Fibroblast of villous mesenchyme (primary cell): ENCODE measurements at regions not wholly inside any gene's neighbourhood (a gene's known extent, or its start where the extent isn't known, plus 50 kb on each side); places are given as distances from the start of the nearest gene placed in this dataset.
"Not testable (repeated sequence)": the region's sequence is repeated elsewhere in the genome, so short reads cannot be mapped to it uniquely, and the experiment has no call there.

Source experiments
- DNase-seq: peaks from one replicate; pipeline ENCODE4 v3.0.0-alpha.2; 2010; ENCODE audit warnings: low read depth
- H3K4me3 ChIP-seq: 2 replicates; pipeline ENCODE4 v1.5.1; 2011; ENCODE audit warnings: low read depth, mild to moderate bottlenecking, low read length
- CTCF ChIP-seq: IDR thresholded peaks from 2 replicates; pipeline ENCODE4 v1.5.1; 2012; ENCODE audit warnings: low read depth, mild to moderate bottlenecking, low read length; ENCODE audit not compliant: insufficient read depth

- no peak for TF ChIP-seq CTCF
- H3K4me3 ChIP-seq = no peak overlapping the region
- no peak for DNase-seq
Observed at GRCh38 chr10:120042705-120043104, 150.2 kb downstream of the SEC23IP start.

- not testable (repeated sequence) for H3K4me3 ChIP-seq, DNase-seq
Observed at GRCh38 chr10:120047373-120047772, 154.8 kb downstream of the SEC23IP start.

DNA sequence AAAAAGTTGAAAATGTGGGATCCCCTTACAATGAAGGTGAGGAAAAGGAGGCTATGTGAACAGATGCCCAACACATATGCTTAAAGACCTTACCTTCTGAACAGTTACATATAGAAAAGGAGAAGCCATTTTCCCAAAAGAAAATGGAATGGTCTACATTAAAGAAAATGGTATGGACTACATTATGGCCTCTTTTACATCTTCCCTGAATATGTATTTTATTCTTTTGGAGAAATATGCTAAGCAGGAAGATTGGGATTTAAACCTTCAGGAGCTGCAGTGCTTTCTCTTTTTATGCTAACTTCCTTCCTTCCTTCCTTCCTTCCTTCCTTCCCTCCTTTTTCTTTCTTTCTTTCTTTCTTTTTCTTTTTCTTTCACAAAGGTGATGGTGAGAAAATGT, 155.4 kb downstream of the SEC23IP start:
- no peak for TF ChIP-seq CTCF
- no peak overlapping the region for H3K4me3 ChIP-seq
- no peak for DNase-seq

GRCh38 chr10:120048391-120048790, 155.9 kb downstream of the SEC23IP start:
- DNase-seq = no peak
- no peak for TF ChIP-seq CTCF
- no peak overlapping the region for H3K4me3 ChIP-seq

DNA sequence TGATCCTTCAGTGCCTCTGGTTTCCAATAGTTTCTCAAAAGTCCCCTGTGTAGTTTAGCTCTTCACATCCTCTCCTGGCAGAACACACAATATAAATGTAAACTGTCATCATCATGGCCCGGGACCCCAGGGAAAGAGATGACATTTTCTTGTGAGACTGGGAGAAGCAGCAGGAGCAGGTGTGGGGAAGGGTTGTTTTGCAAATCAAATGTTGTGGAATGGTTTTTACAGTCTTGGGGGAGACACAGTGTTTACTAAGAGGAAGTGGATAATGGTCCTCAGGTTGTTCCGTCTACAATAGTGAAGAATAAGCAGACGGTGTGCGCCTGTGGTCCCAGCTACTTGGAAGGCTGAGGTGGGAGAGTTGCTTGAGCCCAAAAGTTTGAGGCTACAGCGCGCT, 159.1 kb downstream of the SEC23IP start:
- TF ChIP-seq CTCF = no peak
- DNase-seq = no peak
- H3K4me3 ChIP-seq = no peak overlapping the region

DNA sequence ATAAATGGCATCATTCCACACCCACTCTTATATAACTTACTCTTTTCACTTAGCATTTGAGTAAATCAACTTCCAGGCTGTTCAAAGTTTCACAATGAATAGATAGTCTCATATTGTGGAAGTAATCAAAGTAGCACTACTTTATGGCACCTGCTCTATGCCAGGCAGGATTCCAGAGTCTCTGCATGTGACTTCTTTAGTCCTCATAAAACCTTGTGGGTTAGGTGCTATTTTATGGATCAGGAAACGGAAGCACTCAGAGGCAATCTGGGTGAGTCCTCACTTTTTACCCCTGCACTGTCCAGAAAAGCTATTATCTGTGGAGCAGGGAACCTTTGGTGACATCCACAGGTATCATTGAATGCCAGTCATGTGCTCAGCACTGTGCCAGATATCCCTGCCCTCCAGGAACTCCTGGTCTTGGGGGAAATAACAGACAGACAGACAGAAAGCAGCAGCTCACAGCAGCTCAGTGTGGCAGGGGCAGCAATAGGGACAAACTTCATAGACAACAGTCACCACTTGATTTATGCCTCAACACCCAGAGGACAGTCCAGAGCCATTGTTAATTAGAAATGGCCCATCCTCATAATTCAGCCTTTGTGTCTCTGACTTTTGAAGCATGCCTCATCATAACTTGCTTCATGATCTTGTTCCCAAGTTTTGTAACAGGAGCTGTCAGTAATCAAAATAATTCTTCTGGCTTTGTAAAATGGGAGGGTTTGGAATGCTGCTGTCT, 160.6 kb downstream of the SEC23IP start:
- DNase-seq = no peak
- H3K4me3 ChIP-seq = no peak overlapping the region
- TF ChIP-seq CTCF = no peak

- H3K4me3 ChIP-seq, DNase-seq: not testable (repeated sequence)
Observed at GRCh38 chr10:120059790-120060189, 167.3 kb downstream of the SEC23IP start.

GRCh38 chr10:120067427-120067826, 174.9 kb downstream of the SEC23IP start:
- no peak overlapping the region for H3K4me3 ChIP-seq
- DNase-seq = no peak
- no peak for TF ChIP-seq CTCF
